ACC112 (cell line): ENCODE measurements at regions not wholly inside any gene's neighbourhood (a gene's known extent, or its start where the extent isn't known, plus 50 kb on each side); places are given as distances from the start of the nearest gene placed in this dataset.
A peak's percentile ranks its signal among the peaks of the same experiment; 100 is the strongest.
"Not testable (repeated sequence)": the region's sequence is repeated elsewhere in the genome, so short reads cannot be mapped to it uniquely, and the experiment has no call there.

Experiments used
- H2AFZ ChIP-seq: fragments of 200-600 bp; sonication (generic); one replicate; pipeline ENCODE4 v1.6.0; 2017; ENCODE audit warnings: antibody characterized with exemption, low read length; ENCODE audit not compliant: unreplicated experiment
- H3K27ac ChIP-seq: fragments of 200-600 bp; sonication (generic); 2 replicates; pipeline ENCODE4 v1.5.1; 2014; ENCODE audit warnings: low read depth, mild to moderate bottlenecking, antibody characterized with exemption, low read length, moderate library complexity
- H3K27me3 ChIP-seq: fragments of 200-600 bp; sonication (generic); 2 replicates; pipeline ENCODE4 v1.6.1; 2014; ENCODE audit warnings: mild to moderate bottlenecking, antibody characterized with exemption, low read length, moderate library complexity, mixed read lengths; ENCODE audit not compliant: insufficient read depth
- H3K36me3 ChIP-seq: fragments of 200-600 bp; sonication (generic); 2 replicates; pipeline ENCODE4 v1.6.1; 2016; ENCODE audit warnings: mild to moderate bottlenecking, antibody characterized with exemption, low read length, moderate library complexity, mixed read lengths; ENCODE audit not compliant: insufficient read depth
- H3K4me1 ChIP-seq: fragments of 200-600 bp; sonication (generic); one replicate; pipeline ENCODE4 v1.6.1; 2016; ENCODE audit warnings: low read length, mixed read lengths; ENCODE audit not compliant: insufficient read depth, unreplicated experiment, control insufficient read depth
- H3K4me3 ChIP-seq: fragments of 200-600 bp; sonication (generic); 2 replicates; pipeline ENCODE4 v1.5.1; 2014; ENCODE audit warnings: mild to moderate bottlenecking, low read depth, low read length
- H3K79me2 ChIP-seq: fragments of 200-600 bp; sonication (generic); one replicate; pipeline ENCODE4 v1.6.0; 2016; ENCODE audit warnings: low read length; ENCODE audit not compliant: control insufficient read depth, unreplicated experiment, insufficient read depth

GRCh38 chr4:186847429-186848131, 123.9 kb upstream of the FAT1 start:
- 0 out of 2 replicates have a peak, but pooled peaks cover 13% of the 10 kb centered on the region for H3K36me3 ChIP-seq
- H2AFZ ChIP-seq, H3K4me3 ChIP-seq, H3K27me3 ChIP-seq, H3K27ac ChIP-seq: not testable (repeated sequence)
- peaks cover 50% of the 10 kb centered on the region for H3K79me2 ChIP-seq
- H3K4me1 ChIP-seq = peaks cover 32% of the 10 kb centered on the region

- Histone ChIP-seq H2AFZ (no peak overlapping the region), H3K79me2 (peaks cover 44% of the 10 kb centered on the region), H3K4me1 (peaks cover 34% of the 10 kb centered on the region), H3K36me3 (0 out of 2 replicates have a peak, but pooled peaks cover 13% of the 10 kb centered on the region), H3K27ac (no peak overlapping the region), H3K4me3 (no peak overlapping the region), H3K27me3 (no peaks in the 10 kb centered on the region)
Measured at GRCh38 chr4:186848437-186848836, 124.8 kb upstream of the FAT1 start.

DNA sequence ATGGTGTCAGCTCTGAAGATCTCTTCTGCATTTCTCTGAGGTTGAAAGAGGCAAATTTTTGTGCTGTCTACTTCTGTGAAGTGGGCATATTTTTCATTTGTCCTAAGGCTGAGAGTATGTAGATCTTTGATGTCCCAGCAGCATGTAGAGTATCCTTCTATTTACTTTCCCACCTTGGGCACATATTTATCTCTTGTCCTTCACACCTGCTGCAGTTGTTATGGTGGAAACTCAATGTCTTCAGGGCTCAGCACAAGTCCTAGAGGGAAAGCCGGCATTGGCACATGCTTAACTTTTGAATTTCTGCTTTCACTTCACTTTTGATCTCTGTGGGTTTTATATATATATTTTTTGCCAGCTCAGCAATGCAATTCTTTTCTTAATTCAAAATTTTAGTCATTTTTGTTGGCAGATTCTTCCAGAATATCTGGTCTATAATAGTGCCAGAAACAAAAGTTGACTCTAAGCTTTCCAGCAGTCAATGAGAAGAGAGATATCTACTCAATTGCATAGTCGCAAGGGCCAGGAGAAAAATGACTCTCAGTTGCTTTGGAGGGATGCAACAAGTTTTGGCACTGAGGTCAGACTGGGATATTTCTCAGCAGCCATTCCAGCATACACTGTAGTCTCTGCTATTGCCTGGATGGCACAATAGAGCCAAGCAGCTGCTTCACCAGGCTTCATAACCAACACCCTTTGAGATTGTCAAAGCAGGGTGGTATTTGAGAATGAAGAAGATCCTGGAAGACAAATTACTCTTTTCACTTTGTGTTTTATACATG, 127.8 kb upstream of the FAT1 start:
- H3K4me1 ChIP-seq = peaks cover 14% of the 10 kb centered on the region
- no peak overlapping the region for H3K4me3 ChIP-seq
- H3K27me3 ChIP-seq = no peaks in the 10 kb centered on the region
- peaks cover 22% of the 10 kb centered on the region for H3K79me2 ChIP-seq
- no peak overlapping the region for H2AFZ ChIP-seq
- 0 out of 2 replicates have a peak, but pooled peaks cover 13% of the 10 kb centered on the region for H3K36me3 ChIP-seq
- H3K27ac ChIP-seq = no peak overlapping the region

GRCh38 chr4:186852073-186852420, 128.4 kb upstream of the FAT1 start:
- no peak overlapping the region for H3K27ac ChIP-seq

DNA sequence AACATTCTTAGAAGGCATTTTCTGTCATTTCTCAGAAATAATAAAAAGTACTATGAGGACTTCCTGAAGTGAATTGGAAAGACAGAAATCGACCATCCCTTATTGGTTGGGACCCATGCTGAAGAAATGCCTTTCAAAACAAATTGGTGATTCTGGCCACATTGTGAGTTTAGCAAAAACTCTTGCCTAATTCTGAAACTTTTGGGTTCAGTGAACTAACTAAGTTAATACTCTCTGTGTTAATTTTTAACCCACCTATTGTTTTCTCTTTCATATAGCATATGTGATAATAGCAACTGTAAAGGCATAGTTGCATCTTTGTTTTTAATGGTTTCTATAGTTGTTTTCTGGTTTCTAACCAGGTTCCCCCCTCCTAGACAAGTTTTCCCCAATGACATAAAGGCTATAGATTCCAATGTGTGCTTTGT, 129.3 kb upstream of the FAT1 start:
- Histone ChIP-seq H3K4me1 (peaks cover 9% of the 10 kb centered on the region), H3K36me3 (0 out of 2 replicates have a peak, but pooled peaks cover 9% of the 10 kb centered on the region), H2AFZ (peak overlapping the region; percentile 33), H3K79me2 (peaks cover 9% of the 10 kb centered on the region), H3K27ac (no peak overlapping the region), H3K4me3 (no peak overlapping the region), H3K27me3 (no peaks in the 10 kb centered on the region)

More at GRCh38 chr4:186852073-186852420, 128.4 kb upstream of the FAT1 start:
- H3K36me3 ChIP-seq = 0 out of 2 replicates have a peak, but pooled peaks cover 13% of the 10 kb centered on the region
- no peak overlapping the region for H2AFZ ChIP-seq
- no peaks in the 10 kb centered on the region for H3K27me3 ChIP-seq
- peaks cover 16% of the 10 kb centered on the region for H3K79me2 ChIP-seq
- peaks cover 9% of the 10 kb centered on the region for H3K4me1 ChIP-seq
- H3K4me3 ChIP-seq = no peak overlapping the region

- H3K27ac ChIP-seq = no peak overlapping the region
- H3K27me3 ChIP-seq = no peaks in the 10 kb centered on the region
- peaks cover 9% of the 10 kb centered on the region for H3K79me2 ChIP-seq
- H3K4me3 ChIP-seq = no peak overlapping the region
- no peak overlapping the region for H2AFZ ChIP-seq
- peaks cover 9% of the 10 kb centered on the region for H3K4me1 ChIP-seq
- H3K36me3 ChIP-seq = 0 out of 2 replicates have a peak, but pooled peaks cover 9% of the 10 kb centered on the region
Measured at GRCh38 chr4:186854256-186854655, 130.6 kb upstream of the FAT1 start.

DNA sequence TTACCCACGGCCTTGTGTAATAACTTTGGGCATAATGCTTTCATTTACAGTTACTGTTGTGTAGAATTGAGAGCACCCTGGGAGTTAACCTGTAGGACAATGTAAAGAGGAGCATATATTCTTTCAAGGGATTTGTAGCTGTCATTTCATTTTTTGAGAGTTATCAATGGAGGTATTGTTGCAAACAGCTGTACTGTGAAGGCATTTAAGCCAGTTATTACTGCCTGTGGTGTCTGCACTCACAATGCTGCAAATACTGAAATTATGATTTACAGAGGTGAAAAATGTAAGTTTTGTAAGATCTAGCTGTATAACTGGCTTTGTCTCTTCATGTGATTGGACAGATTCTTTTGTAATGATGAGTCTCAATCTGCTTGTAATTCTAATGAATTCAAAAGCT, 131.5 kb upstream of the FAT1 start:
- Histone ChIP-seq H3K4me1 (peaks cover 9% of the 10 kb centered on the region), H3K79me2 (peaks cover 7% of the 10 kb centered on the region), H3K27ac (no peak overlapping the region), H3K27me3 (no peaks in the 10 kb centered on the region), H3K4me3 (no peak overlapping the region), H2AFZ (no peak overlapping the region), H3K36me3 (0 out of 2 replicates have a peak, but pooled peaks cover 9% of the 10 kb centered on the region)

GRCh38 chr4:186857793-186858192, 134.1 kb upstream of the FAT1 start:
- Histone ChIP-seq H3K27me3 (no peaks in the 10 kb centered on the region), H2AFZ (no peak overlapping the region), H3K79me2 (no peaks in the 10 kb centered on the region), H3K36me3 (no peaks in the 10 kb centered on the region), H3K4me1 (peaks cover 16% of the 10 kb centered on the region), H3K4me3 (no peak overlapping the region), H3K27ac (no peak overlapping the region)

DNA sequence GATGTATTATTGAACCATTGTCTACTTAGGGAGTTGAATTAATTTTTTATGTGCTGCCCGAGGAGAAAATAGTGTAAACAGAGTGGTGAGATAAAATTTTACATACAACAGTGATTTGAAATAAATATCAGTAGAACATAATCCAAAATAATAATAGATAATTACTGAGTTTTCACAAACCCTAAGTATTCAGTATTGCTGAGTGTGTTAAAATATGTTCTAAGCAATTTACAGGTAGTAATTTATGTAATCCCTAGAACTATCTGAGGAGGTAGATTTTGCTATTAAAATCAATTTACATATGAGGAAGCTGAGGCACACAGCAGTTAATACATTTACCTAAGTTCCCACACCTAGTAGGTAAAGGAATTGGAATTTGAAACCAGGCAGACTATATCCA, 134.7 kb upstream of the FAT1 start:
- Histone ChIP-seq H3K36me3 (no peaks in the 10 kb centered on the region), H3K79me2 (no peaks in the 10 kb centered on the region), H3K27ac (no peak overlapping the region), H2AFZ (no peak overlapping the region), H3K27me3 (no peaks in the 10 kb centered on the region), H3K4me1 (peaks cover 10% of the 10 kb centered on the region), H3K4me3 (no peak overlapping the region)

DNA sequence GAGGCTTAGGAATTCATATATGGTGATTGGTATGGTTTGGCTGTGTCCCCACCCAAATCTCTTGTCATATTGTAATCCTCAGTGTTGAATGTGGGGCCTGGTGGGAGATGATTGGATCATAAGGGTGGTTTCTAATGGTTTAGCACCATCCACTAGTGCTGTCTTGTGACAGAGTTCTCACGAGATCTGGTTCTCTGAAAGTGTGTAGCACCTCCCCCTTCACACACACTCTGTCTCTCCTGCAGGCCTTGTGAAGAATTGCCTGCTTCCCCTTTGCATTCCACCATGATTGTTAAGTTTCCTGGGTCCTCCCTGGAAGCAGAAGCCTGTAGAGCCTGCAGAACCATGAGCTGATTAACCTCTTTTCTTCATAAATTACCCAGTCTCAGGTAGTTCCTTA, 135.8 kb upstream of the FAT1 start:
- H3K36me3 ChIP-seq = no peaks in the 10 kb centered on the region
- no peak overlapping the region for H3K4me3 ChIP-seq
- H3K79me2 ChIP-seq = no peaks in the 10 kb centered on the region
- no peak overlapping the region for H3K27ac ChIP-seq
- H3K27me3 ChIP-seq = no peaks in the 10 kb centered on the region
- H3K4me1 ChIP-seq = peaks cover 7% of the 10 kb centered on the region
- H2AFZ ChIP-seq = no peak overlapping the region

- Histone ChIP-seq H3K79me2 (no peaks in the 10 kb centered on the region), H3K4me3 (no peak overlapping the region), H2AFZ (no peak overlapping the region), H3K4me1 (peaks cover 7% of the 10 kb centered on the region), H3K27ac (no peak overlapping the region), H3K27me3 (no peaks in the 10 kb centered on the region), H3K36me3 (no peaks in the 10 kb centered on the region)
Measured at GRCh38 chr4:186861317-186861716, 137.7 kb upstream of the FAT1 start.
